GM12878 (cell line): ENCODE measurements at regions not wholly inside any gene's neighbourhood (a gene's known extent, or its start where the extent isn't known, plus 50 kb on each side); places are given as distances from the start of the nearest gene placed in this dataset.

Source experiments
- ATAC-seq: fragments of 200-7000 bp; cut with Tn5 transposase; 3 replicates; pipeline ENCODE4 v1.9.1; 2020; ENCODE audit warnings: mild to moderate bottlenecking, moderate library complexity
- BruUV-seq: library from RNA; stranded (reverse); fragments of 400-500 nt; replicated peaks from 2 replicates; lab custom pipeline; 2021; lab: Mats Ljungman, UMichigan
- CTCF ChIA-PET: fragments of 300-600 bp; sonication (Branson Sonifier 250); formaldehyde crosslinking; extraction: SDS; loops from one replicate; lab custom pipeline; 2021; ENCODE audit warnings: inconsistent platforms; lab: Yijun Ruan, JAX
- POLR2A ChIA-PET: fragments of 350-600 bp; formaldehyde crosslinking; extraction: SDS; loops from one replicate; lab custom pipeline; 2021; ENCODE audit warnings: inconsistent platforms; lab: Charles Lee
- RAD21 ChIA-PET: fragments of 300-600 bp; sonication (Branson Sonifier 250); formaldehyde crosslinking; loops from one replicate; lab custom pipeline; 2023; ENCODE audit warnings: antibody characterized with exemption; ENCODE audit not compliant: unreplicated experiment; lab: Charles Lee
- SMC1A ChIA-PET: fragments of 300-600 bp; sonication (Branson Sonifier 250); formaldehyde crosslinking; loops from one replicate; lab custom pipeline; 2023; ENCODE audit not compliant: unreplicated experiment, uncharacterized antibody; lab: Charles Lee
- DNase-seq: peaks from one replicate; pipeline ENCODE4 v3.0.0-alpha.2; 2011; ENCODE audit warnings: low read depth, low spot score
- FAIRE-seq: peaks from 3 replicates; lab custom pipeline; 2011; peaks lifted over from hg19 to GRCh38; lab: Jason Lieb, UNC
- H2AFZ ChIP-seq: 2 replicates; pipeline ENCODE4 v1.6.0; 2011; ENCODE audit warnings: low read depth, low read length, control low read depth; ENCODE audit not compliant: control insufficient read depth
- H3K27ac ChIP-seq: 2 replicates; pipeline ENCODE4 v1.5.1; 2011; ENCODE audit warnings: control low read depth; ENCODE audit not compliant: control insufficient read depth, insufficient read depth
- H3K27me3 ChIP-seq, 2 experiments: replicated peaks in 1 of 2; 2 replicates each; pipeline versions ENCODE4 v1.6.0 to v1.6.1; 2011; ENCODE audit warnings: low read length in 1 of 2; ENCODE audit not compliant: control insufficient read depth in 2 of 2, insufficient read depth in 2 of 2
- H3K36me3 ChIP-seq, 2 experiments: 2 replicates each; pipeline ENCODE4 v1.5.1; 2011; ENCODE audit warnings: low read length in 1 of 2; ENCODE audit not compliant: control insufficient read depth in 2 of 2, insufficient read depth in 2 of 2
- H3K4me1 ChIP-seq: 2 replicates; pipeline ENCODE4 v1.6.1; 2011; ENCODE audit warnings: mild to moderate bottlenecking, low read length, moderate library complexity, mixed read lengths; ENCODE audit not compliant: control insufficient read depth, insufficient read depth
- H3K4me2 ChIP-seq: 2 replicates; pipeline ENCODE4 v1.6.0; 2011; ENCODE audit warnings: control low read depth; ENCODE audit not compliant: control insufficient read depth, insufficient read depth
- H3K4me3 ChIP-seq: fragments of 200-600 bp; sonication (generic); 2 replicates; pipeline ENCODE4 v1.5.1; 2016
- H3K79me2 ChIP-seq: 2 replicates; pipeline ENCODE4 v1.6.0; 2011; ENCODE audit warnings: low read length; ENCODE audit not compliant: control insufficient read depth, insufficient read depth
- H3K9ac ChIP-seq: 2 replicates; pipeline ENCODE4 v1.8.0; 2011; ENCODE audit warnings: low read length, control low read depth, mixed read lengths; ENCODE audit not compliant: control insufficient read depth, insufficient read depth
- H3K9me3 ChIP-seq: replicated peaks from 3 replicates; pipeline ENCODE4 v1.5.1; 2011; ENCODE audit warnings: mild to moderate bottlenecking, low read length; ENCODE audit not compliant: control insufficient read depth, insufficient read depth
- H4K20me1 ChIP-seq: 2 replicates; pipeline ENCODE4 v1.6.0; 2011; ENCODE audit not compliant: control insufficient read depth, insufficient read depth
- BHLHE40 ChIP-seq, 2 experiments: fragments of 450-650 bp in 1 of 2; IDR thresholded peaks; 2 replicates each; pipeline ENCODE4 v1.6.1; 2011 to 2017; ENCODE audit warnings: low read depth in 2 of 2, borderline replicate concordance in 1 of 2, improper control_type of control experiment in 1 of 2, low read length in 1 of 2, mild to moderate bottlenecking in 1 of 2
- EED ChIP-seq: sonication (generic); IDR thresholded peaks from 2 replicates; pipeline ENCODE4 v1.6.1; 2016; ENCODE audit warnings: antibody characterized with exemption, low read depth
- IKZF1 ChIP-seq: fragments of 450-650 bp; conservative IDR thresholded peaks from 2 replicates; pipeline ENCODE4 v1.6.1; 2017; ENCODE audit warnings: antibody characterized with exemption, mild to moderate bottlenecking
- MEF2B ChIP-seq: fragments of 450-650 bp; IDR thresholded peaks from 2 replicates; pipeline ENCODE4 v1.6.1; 2018; ENCODE audit warnings: mild to moderate bottlenecking, moderate library complexity; ENCODE audit not compliant: partially characterized antibody, poor library complexity, severe bottlenecking
- PRDM15 ChIP-seq: fragments of 450-650 bp; formaldehyde crosslinking; IDR thresholded peaks from 2 replicates; pipeline ENCODE4 v1.4.0; 2020; ENCODE audit warnings: mild to moderate bottlenecking, moderate library complexity
- TAF1 ChIP-seq: IDR thresholded peaks from 2 replicates; pipeline ENCODE4 v1.6.1; 2011; ENCODE audit warnings: mild to moderate bottlenecking, low read depth, low read length, borderline replicate concordance
- TCF3 ChIP-seq: IDR thresholded peaks from 2 replicates; pipeline ENCODE4 v1.6.1; 2012; ENCODE audit warnings: low read depth, mild to moderate bottlenecking, low read length, borderline replicate concordance; ENCODE audit not compliant: insufficient read depth
- in situ Hi-C: fragments of 300-500 bp; cut with MboI; formaldehyde crosslinking; loops from 9 replicates; pipeline ENCODE4 v1.14.3; 2018; ENCODE audit warnings: mixed read lengths
- intact Hi-C: fragments of 100-400 bp; cut with micrococcal nuclease; formaldehyde crosslinking; loops from one replicate; pipeline ENCODE4 v1.14.2; 2022; ENCODE audit not compliant: unreplicated experiment
- TF ChIP-seq, protein P1 (sequence below): IDR thresholded peaks from 2 replicates; pipeline ENCODE4 v1.6.1; 2011; ENCODE audit warnings: borderline replicate concordance, low read depth, mild to moderate bottlenecking, moderate library complexity, mixed read lengths, low read length; ENCODE audit not compliant: insufficient read depth; ENCODE audit errors: extremely low read length

DNA sequence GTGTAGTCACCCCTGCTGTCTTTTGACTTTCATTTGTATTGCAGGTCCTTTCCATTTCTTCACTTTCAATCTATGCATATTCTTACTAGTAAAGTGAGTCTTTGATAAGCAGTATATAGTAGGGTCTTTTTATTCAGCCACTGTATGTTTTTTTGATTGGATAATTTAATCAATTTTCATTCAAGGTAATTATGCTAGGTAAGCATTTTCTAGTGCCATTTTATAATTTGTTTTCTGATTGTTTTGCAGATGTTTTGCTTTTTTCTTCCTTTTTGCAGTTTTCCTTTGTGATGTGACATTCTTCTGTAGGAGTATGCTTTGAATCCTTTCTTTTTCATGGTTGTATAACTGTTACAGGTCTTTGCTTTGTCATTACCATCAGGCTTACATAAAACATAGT, 504.3 kb upstream of the GBE1 start:
- CTCF ChIA-PET = no interaction called here
- intact Hi-C loops = no loop called here
- POLR2A ChIA-PET = no interaction called here

More for the DNA sequence above, 504.3 kb upstream of the GBE1 start:
- SMC1A ChIA-PET = interaction anchor here (1.0 kb wide), 1 partner anchor 21 kb away, joined by 4 read pairs; no protein-coding TSS in a partner anchor
- no peak for TF ChIP-seq EED
- TF ChIP-seq, protein P1, sequence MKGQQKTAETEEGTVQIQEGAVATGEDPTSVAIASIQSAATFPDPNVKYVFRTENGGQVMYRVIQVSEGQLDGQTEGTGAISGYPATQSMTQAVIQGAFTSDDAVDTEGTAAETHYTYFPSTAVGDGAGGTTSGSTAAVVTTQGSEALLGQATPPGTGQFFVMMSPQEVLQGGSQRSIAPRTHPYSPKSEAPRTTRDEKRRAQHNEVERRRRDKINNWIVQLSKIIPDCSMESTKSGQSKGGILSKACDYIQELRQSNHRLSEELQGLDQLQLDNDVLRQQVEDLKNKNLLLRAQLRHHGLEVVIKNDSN = no peak
- TF ChIP-seq TCF3 = no peak
- TF ChIP-seq PRDM15 = no peak
- no peak for TF ChIP-seq TAF1
- no peak for TF ChIP-seq IKZF1
- TF ChIP-seq BHLHE40 (IDR thresholded peaks at IDR 0.05; ENCODE audit: borderline replicate concordance in 1 of 2, low read depth in 2 of 2, low read length in 1 of 2) = no peak
- no peak for TF ChIP-seq MEF2B
- TF ChIP-seq, all 136 proteins: peak for 0
- Histone ChIP-seq H3K9me3 (no peaks in the 10 kb centered on the region), H3K4me3 (no peak overlapping the region), H3K4me2 (no peak overlapping the region), H4K20me1 (no peaks in the 10 kb centered on the region), H2AFZ (no peak overlapping the region), H3K27ac (no peak overlapping the region), H3K79me2 (no peaks in the 10 kb centered on the region), H3K36me3 (no peaks in the 10 kb centered on the region), H3K4me1 (no peaks in the 10 kb centered on the region), H3K9ac (no peak overlapping the region), H3K27me3 (no peaks in the 10 kb centered on the region)
- DNase-seq = no peak
- no peak for FAIRE-seq
- RAD21 ChIA-PET = no interaction called here
- BruUV-seq = no TSS peak
- ATAC-seq = no peak
- in situ Hi-C loops = no loop called here
